Stimulated activated CD8-positive, alpha-beta memory T cell treated with anti-CD3 and anti-CD28 coated beads, Interleukin-7, amount 100 ng/mL, for 4 hours (primary cell): ENCODE measurements at regions not wholly inside any gene's neighbourhood (a gene's known extent, or its start where the extent isn't known, plus 50 kb on each side); places are given as distances from the start of the nearest gene placed in this dataset.
"Not testable (repeated sequence)": the region's sequence is repeated elsewhere in the genome, so short reads cannot be mapped to it uniquely, and the experiment has no call there.

Source experiments
- DNase-seq, 2 donors: peaks; one replicate each; pipeline ENCODE4 v3.0.0-alpha.2; 2020; ENCODE audit warnings: low read depth in 2 of 2

GRCh38 chr7:94311515-94311914, 83.2 kb upstream of the COL1A2 start:
- DNase-seq = no peak

- no peak for DNase-seq
Observed at GRCh38 chr7:94313926-94314325, 80.8 kb upstream of the COL1A2 start.

- DNase-seq = no peak
Observed at GRCh38 chr7:94314413-94315410, 80.0 kb upstream of the COL1A2 start.

GRCh38 chr7:94321138-94321537, 73.6 kb upstream of the COL1A2 start:
- DNase-seq = not testable (repeated sequence)

GRCh38 chr7:94323844-94324243, 70.9 kb upstream of the COL1A2 start:
- DNase-seq = no peak

- no peak for DNase-seq
Observed at GRCh38 chr7:94324380-94325121, 70.1 kb upstream of the COL1A2 start.

- DNase-seq = no peak
Observed at GRCh38 chr7:94325122-94325475, 69.6 kb upstream of the COL1A2 start.

- no peak for DNase-seq
Observed at GRCh38 chr7:94330269-94331020, 64.2 kb upstream of the COL1A2 start.

GRCh38 chr7:94332571-94332970, 62.1 kb upstream of the COL1A2 start:
- DNase-seq = no peak

- no peak for DNase-seq
Observed at GRCh38 chr7:94333810-94334209, 60.9 kb upstream of the COL1A2 start.

GRCh38 chr7:94335586-94335985, 59.1 kb upstream of the COL1A2 start:
- no peak for DNase-seq

- no peak for DNase-seq
Observed at GRCh38 chr7:94336009-94336408, 58.7 kb upstream of the COL1A2 start.

- no peak for DNase-seq
Observed at GRCh38 chr7:94338921-94339371, 55.7 kb upstream of the COL1A2 start.

- no peak for DNase-seq
Observed at GRCh38 chr7:94344826-94345225, 49.9 kb upstream of the COL1A2 start.
